ENCODE measurements at regions not wholly inside any gene's neighbourhood (a gene's known extent, or its start where the extent isn't known, plus 50 kb on each side); places are given as distances from the start of the nearest gene placed in this dataset.
"Not testable (repeated sequence)": the region's sequence is repeated elsewhere in the genome, so short reads cannot be mapped to it uniquely, and the experiment has no call there.

DNA sequence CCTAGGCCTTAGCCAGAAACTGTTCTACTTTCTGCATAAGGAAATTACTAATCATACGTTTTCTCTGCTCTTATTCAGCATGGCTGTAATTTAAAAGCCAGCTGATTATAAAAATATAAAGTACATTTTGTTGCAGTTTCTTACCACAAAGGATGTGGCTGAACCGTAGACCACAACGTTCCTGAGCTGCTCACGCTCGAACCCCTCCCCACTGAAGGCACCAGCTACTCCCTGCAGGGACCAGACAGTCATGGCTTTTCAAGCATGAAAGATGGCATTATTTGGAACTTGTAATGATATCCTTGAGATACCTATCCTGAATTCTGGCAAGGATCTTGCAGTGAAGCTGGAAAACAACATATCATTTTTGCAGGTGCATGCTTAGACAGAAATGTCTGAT lies 91.8 kb upstream of the DMRT1 start:
- peak; percentile 11 for DNase-seq

- DNase-seq = no peak
These were observed 91.1 kb upstream of the DMRT1 start for GRCh38 chr9:750249-750967.

DNA sequence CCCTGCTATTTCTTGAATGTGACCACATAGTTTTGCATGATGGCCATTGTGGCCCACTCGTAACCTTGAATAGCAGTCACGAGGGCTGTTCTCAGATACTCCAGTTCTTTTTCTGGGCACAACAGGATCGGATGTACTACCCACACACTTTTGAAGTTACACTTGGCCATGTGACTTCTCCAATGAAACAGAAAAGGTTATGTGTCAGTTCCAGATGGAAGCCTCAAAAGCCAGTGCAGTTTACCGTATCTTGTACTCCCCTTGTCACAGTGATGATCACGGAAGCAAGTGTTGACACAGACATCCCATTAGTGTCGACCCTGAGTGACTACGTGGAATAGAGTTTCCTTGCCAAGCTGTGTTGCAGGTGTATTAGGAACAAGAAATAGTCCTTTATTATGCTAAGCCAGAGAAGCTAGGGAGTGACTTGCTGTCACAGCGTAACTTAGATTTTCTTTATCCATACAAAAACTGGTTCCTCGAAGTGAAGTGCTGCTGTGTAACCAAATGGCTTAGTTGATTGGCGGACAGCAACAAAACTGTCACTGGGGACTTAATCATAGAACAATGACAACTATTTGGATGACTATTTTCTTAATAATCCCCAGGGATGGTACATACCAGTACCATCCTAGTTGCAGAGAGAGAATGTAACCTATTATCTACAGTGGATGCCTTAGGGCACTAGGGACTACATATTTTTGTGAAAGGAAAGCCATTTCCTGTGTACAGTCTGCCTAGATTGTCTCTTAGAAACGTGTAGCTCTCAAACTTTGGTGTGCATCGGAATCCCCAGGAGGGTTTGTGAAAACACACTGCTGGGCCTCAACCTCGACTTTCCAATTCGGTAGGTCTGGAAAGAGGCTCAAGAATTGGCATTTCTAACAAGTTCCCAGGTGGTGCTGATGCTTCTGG lies 90.1 kb upstream of the DMRT1 start:
- no peak for DNase-seq

- DNase-seq = no peak
These were observed 89.3 kb upstream of the DMRT1 start for GRCh38 chr9:752201-752600.

GRCh38 chr9:752681-753200 lies 88.8 kb upstream of the DMRT1 start:
- no peak for DNase-seq

DNA sequence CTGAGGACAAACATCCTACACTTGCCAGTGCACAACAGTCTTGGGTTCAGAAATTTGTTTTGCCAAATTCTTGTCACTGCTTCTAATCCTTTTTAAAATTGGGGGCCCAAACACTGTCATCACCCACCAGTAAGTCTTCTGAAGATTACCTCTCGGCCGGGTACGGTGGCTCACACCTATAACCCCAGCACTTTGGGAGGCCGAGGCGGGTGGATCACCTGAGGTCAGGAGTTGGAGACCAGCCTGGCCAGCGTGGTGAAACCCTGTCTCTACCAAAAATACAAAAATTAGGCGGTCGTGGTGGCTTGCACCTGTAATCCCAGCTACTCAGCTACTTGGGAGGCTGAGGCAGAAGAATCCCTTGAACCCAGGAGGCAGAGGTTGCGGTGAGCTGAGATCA lies 87.8 kb upstream of the DMRT1 start:
- DNase-seq = not testable (repeated sequence)

DNA sequence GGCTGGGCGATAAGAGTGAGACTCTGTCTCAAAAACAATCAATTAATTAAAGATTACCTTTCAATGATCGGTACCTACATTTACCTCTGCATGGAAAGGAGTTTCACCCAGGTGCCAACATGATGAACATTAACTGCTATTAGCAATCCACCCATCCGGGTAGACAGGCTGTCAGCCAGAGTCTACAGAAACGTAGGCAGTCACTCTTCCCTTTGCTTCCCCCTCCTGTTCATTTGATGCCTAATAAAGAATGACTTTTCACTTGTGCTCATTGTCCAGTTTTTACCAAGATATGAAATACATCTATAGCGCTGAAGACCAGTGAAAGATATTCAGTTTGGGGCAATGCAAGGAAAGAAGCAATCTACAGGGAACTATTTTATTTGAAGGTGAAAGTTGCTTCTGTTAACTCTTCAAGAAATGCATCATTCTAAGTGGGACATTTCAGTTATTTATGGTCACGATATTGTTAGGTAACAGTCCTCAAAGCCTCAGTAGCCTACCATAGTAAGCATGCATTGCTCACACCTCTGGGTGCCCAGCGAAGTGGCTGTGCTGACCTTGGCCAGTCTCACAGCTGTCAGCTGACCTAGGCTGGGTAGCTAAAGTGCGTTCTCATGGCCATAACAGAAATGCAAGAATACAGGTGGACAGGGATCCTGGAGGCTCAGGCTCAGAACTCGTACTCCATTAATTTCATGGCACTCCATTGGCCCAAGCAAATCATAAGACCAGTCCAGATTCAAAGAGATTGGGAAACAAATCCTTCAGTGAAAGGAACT lies 87.2 kb upstream of the DMRT1 start:
- no peak for DNase-seq

DNA sequence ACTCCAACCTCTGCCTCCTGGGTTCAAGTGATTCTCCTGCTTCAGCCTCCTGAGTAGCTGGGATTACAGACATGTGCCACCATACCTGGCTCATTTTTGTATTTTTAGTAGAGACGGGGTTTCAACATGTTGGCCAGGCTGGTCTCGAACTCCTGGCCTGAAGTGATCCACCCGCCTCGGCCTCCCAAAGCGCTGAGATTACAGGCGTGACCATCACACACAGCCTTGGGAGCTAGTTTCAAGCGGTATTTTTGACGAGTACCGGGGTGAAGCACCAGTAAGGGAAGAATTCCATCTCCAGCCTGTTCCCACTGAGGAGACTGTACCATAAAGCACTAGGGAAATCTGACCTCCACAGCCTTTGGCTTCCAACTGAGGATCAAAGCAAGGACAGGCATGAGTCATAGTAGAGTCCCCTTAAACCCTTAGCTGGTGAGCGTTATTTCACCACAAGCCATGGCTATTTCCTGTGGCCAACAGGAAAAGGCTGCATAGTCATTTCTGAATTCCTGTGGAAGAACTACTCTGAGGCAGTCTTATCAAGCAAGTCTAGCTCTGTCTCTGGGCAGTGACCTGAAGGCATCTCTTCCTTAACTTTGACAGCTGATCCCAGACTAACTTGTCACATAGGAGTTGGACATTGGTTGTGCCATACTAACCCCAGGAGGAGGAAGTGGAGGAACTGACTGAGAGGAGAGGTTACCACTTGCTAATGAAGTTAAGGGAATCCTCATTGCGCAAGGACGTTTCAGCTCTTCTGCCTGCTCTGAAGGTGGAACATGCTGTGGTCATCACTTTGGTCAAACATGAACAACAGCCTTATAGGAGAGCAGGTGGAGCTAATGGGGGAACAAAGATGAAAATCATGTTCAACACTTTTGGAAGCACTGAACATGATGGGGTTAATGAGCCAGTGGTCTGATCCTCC lies 85.8 kb upstream of the DMRT1 start:
- peak; percentile 35 for DNase-seq

DNA sequence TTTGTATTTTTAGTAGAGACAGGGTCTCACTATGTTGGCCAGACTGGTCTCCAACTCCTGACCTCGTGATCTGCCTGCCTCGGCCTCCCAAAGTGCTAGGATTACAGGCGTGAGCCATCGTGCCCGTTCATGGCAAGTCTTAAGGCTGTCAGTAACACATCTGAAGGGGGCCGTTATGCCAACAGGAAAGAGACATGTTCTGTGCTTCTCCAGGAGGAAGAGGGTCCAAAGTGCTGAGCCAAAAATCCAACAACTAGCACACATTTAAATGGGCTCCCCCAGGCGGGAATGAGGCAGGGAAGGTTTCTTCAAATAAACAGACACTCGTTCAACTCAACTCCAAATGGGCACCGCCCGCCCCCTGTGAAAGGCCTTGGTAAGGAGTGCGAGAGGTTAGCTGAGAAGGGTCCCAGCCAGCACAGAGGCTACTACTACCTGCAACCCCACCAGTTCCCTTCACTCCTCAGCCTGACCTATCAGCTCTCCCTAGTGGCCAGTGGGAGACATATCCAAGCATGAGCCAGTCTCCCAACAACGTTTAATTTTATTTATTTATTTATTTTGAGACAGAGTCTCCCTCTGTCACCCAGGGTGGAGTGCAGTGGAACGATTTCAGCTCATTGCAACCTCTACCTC lies 84.1 kb upstream of the DMRT1 start:
- peak; percentile 72 for DNase-seq

DNA sequence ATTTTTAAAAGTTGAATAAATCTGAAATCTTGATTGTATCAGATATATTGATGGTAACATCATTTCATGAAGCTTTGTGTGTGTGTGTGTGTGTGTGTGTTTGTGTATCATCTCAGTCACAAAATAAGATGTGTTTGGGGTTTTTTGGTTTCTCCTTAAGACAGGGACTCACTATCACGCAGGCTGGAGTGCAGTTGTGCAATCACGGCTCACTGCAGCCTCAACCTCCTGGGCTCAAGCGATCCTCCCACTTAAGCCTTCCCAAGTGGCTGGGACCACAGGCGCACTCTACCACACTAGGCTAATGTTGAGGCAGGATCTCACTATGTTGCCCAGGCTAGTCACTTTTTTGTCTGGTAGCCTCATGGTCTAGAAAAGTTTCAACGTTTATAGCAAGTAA lies 83.4 kb upstream of the DMRT1 start:
- no peak for DNase-seq

- DNase-seq = no peak
These were observed 82.0 kb upstream of the DMRT1 start for GRCh38 chr9:759541-759940.

- DNase-seq = no peak
These were observed 81.3 kb upstream of the DMRT1 start for GRCh38 chr9:759983-760736.

GRCh38 chr9:761176-761792 lies 80.2 kb upstream of the DMRT1 start:
- no peak for DNase-seq

- no peak for DNase-seq
These were observed 79.5 kb upstream of the DMRT1 start for GRCh38 chr9:761793-762560.

- no peak for DNase-seq
These were observed 77.8 kb upstream of the DMRT1 start for GRCh38 chr9:763692-764091.

GRCh38 chr9:764105-764524 lies 77.4 kb upstream of the DMRT1 start:
- DNase-seq = peak; percentile 85

GRCh38 chr9:764986-765385 lies 76.5 kb upstream of the DMRT1 start:
- no peak for DNase-seq

DNA sequence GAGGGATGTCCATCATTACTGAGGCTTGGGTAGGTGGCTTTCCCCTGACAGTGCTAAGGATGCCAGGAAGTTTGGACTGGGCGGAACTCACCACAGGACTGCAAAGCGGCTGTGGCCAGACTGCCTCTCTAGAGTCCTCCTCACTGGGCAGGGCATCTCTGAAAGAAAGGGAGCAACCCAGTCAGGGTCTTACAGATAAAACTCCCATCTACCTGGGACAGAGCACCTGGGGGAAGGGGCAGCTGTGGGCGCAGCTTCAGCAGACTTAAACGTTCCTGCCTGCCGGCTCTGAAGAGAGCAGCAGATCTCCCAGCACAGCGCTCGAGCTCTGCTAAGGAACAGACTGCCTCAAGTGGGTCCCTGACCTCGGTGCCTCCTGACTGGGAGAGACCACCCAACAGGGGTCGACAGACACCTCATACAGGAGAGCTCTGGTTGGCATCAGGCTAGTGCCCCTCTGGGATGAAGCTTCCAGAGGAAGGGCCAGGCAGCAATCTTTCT lies 74.4 kb upstream of the DMRT1 start:
- not testable (repeated sequence) for DNase-seq

DNA sequence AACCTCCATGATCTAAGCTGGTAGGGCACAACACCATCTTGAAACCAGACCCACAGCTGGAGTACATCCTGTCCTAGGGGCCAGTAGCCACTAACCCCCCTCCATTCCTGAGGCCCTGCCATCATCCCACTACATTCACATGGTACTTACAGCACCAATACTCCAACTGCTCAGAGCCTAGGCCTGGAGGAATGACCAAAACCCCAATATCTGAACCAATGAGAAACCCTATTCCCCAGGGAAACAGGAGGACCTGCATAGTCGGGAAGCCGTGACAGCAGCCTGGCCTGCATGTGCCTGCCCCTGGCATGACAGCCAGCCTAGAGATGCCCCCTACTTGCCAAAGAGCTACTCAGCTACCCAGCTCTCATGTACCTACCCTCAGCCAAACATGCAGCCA lies 65.4 kb upstream of the DMRT1 start:
- DNase-seq = no peak
